HPDE6-E6E7 (cell line): ENCODE measurements at regions not wholly inside any gene's neighbourhood (a gene's known extent, or its start where the extent isn't known, plus 50 kb on each side); places are given as distances from the start of the nearest gene placed in this dataset.

Source experiments
- DNase-seq: peaks from one replicate; pipeline ENCODE4 v3.0.0; 2011; ENCODE audit warnings: missing footprints; ENCODE audit errors: extremely low spot score

DNA sequence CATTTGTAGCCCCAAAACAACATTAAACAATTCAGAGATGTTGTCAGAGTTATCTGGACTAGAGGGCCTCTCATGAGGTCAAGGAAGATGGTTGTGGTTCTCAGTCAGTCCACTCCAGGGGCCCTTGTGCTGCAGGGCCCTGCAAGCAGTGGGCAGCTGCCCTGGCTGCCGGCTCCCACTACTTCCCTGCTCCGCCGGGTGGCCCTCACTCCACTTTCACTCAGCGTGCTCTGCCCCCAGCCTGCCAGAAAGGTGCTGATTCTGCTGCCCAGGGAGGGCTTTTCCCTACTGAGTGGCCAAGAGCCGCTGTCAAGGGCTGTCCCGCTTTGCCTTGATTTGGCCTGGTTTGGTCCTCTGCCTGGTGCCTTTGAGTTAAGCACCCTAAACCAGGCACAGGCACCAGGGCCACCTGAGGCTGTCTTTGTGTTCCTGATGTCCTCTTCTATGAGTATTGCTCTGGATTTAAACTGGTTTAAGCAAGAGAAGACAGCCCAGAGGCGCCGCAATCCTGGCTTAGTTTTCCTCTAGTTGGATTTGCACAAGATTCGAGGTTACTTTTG, 117.2 kb downstream of the GADD45G start:
- DNase-seq: no peak

DNA sequence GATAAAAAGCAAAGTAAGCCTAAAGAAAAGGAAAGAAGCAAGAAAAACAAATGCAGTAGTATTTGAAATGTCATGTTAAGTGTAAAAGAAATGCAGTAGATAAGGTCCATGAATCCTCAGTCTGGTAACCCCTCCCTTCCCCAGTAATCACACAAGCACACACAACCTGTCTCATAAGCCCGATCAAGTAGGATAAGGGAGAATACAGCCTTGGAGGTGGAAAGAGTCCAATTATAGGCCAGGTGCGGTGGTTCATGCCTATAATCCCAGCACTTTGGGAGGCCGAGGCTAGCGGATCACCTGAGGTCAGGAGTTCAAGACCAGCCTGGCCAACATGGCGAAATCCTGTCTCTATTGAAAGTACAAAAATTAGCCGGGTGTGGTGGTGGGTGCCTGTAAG, 117.9 kb downstream of the GADD45G start:
- no peak for DNase-seq

DNA sequence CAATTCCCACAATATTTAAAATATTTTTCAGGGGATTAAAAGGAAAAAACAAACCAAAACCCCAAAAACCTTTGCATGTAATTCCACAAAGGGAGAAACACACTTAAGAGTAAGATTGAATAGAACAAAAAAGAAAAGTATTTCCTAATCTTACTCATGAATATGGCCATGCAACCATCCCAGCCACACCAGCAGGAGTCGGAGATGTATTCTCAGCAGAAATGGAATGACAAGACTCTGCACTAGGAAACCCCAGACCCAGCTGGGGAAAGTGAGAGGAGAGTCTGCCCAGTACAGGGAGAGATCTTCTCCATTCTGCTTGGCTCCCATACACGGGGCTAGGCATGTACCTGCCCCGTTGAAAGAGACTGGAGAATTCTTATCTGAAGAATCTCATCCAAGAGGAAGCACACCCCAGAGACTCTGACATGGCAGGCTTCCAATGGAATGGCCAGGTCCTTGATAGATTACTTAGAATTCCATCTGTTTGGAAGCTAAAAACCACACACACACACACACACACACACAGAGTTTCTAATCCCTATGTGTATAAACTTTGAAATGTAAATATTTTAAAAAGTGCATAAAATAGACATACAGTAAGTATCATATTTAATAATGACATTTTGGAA, 118.8 kb downstream of the GADD45G start:
- DNase-seq: no peak

DNA sequence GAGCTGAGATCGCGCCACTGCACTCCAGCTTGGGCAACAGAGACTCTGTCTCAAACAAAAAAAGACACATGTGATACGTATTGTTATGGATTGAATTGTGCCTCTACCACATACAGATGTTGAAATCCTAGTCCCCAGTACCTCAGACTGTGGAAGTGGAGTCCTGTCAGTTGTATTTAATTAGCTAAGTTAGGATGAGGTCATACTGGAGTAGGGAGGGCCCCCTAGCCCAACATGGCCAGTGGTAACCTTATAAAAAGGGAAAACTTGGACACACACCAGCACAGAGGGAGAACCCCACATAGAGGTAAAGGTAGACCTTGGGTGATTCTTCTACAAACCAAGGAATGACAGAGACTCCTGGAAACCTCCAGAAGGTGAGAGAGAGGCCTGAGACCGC, 119.8 kb downstream of the GADD45G start:
- no peak for DNase-seq

DNA sequence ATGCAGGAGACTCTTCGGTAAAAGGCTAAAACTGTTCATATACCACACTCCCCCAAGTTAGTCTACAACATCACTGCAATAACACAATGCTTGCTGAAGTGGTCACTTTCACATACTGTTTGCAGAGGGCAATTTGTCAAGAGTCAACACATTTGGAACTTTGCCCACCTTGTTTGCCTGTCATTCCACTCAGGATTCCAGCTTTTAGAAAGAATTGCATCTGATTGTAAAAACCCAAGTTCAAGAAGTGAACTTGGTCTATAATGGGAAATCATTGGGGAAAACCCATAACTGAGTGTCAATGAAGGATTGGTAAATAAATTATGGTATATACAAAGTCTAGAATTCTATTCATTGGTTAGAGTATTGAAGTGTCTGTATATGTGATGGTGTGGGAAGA, 120.5 kb downstream of the GADD45G start:
- no peak for DNase-seq

DNA sequence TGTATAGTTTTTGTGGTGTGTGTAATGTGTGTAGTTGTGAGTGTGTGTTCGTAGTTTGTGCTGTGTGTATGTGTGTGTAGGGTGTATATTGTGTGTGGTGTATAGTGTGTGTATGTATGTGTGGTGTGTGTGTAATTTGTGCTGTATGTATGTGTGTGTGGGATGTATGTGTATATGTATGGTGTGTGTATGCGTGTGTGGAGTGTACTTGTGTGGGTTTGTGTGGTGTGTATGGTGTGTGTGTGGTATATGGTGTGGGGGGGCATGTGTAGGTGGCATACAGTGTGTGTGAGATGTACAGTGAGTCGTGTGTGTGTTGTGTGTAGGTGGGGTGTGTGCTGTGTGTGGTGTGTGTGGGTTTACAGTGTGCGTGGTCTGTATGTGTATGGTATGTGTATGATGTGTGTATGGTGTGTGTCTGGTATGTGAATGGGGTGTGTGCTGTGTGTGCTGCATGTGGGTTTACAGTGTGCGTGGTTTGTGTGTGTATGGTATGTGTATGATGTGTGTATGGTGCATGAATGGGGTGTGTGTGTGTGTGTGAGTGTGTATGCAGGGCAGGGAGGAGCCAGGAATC, 125.2 kb downstream of the GADD45G start:
- DNase-seq: no peak

DNA sequence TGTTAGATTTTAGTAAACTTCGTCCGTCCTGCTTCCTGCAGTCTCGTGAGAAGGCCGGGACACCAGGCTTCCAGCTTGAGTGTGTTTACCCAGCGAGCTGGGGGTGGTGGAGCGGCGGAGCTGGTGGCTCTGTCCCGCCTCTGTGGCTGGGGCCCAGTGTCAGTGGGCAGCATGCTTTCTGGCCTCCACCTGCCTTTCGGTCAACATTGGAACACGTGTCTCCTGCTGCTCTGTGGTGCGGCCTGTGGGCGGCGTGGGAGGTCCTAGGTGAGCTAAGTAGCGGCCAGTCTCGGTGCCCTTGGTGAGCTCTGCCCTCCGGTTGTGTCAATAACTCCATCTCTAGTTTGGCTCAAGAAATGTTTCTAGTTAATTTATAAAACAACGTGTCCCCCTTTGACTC, 125.9 kb downstream of the GADD45G start:
- DNase-seq: no peak

DNA sequence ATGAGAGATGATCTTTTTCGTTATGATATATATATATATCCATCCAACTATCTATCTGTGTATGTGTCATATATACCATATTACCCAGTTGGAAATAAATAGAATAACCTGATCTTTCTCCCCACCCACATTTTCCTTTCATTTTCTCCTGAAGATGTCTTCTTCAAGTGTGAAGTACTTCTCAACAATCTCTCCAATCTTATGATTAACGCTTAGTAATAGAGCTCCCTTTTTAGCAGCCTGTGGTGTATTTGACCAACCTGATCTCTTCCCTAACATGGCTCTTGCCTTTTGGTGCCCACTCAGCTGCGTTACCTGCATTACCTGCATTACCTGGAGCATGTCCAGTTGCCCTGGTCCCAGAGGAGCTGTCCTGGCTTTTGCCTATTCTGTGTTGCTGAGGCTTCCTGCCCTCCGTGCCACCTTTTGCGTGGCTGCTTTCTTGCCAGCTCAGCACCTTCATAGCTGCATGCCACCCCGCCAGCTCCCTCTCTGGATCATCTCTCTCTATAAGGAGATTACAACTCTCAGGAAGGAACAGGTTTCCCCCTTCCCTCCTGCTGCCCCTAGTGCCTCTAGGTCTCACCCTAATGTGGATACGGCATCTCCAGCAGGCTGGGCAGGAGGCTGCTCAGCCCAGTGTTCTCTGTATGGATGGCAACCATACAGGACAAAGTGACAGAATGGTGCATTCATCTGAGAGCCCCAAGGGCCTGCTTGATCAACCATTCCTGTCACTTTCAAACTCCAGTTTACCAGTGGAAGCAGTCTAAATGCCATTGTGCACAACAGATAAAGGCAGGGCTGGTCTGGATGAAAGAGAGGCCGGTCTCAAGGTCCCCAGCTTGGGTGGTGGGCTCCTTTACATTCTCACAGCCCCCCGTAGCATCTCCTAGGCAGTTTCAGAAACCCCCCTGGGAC, 126.7 kb downstream of the GADD45G start:
- DNase-seq: no peak

DNA sequence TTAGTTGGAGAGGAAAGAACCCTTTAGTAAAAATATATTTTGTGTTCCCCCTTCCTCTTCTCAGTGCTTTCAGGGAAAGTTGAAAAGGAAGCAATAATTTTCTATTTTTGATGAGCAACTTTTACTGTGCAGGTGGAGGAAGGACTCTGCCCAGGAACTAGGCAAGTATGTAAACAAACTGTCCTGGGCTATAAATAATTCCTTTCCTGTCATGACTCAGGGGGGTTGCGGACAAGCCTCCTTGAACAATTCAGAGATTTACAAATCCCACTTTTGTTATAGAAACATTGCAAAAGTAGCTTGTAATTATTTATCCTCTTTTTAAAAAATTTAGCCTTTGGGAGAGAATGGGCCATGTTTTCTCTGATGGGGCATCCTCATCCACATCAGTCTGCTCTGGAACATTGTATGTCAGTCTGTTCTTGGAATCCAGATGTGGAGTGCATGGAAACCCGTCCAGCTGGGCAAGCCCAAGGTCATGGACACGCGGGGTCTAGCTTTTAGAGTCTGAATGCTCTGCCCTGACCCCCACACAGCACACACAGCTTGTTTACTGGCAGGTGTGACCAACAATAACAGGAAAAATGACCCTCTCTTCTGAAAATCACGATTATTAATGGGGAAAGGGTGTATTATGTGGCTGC, 127.6 kb downstream of the GADD45G start:
- no peak for DNase-seq

DNA sequence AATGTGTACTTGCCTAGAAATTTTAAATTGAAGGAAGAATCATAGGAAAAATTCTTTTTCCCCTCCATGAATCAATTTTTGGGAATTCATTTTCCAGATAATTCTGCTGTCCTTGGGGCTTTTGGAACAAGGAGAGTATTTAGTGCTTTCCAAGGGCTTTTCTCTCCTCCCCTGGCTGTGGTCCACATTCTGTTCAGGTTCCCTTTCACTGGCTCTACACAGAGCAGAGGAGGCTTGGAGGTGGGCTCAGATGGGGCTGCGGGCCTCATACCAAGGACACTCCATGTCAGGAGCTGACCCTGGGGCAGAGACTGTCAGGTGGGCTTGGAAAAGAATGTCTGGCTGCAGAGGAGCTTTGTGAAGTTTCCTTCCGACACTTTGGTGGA, 128.1 kb downstream of the GADD45G start:
- DNase-seq: no peak

DNA sequence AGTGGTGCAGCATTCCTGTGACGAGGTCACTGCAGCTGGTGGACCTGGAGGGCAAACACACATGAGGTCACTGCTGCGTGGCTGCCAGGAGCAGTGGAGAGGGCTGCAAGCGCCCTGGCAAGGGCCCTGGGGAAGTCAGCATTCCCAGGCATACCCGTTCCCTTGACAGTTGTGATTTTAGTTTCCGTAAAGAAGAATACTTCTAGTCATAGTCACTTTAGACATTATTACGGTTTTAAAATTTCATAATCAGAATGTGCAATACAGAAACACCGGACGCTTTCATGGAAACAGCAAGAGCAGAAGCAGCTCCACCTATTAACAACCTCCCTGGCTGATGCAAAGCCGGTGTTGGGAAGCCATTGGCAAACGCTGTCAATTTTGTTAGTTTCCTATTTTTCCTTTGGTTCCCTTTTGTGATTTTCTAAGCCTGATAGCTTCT, 129.8 kb downstream of the GADD45G start:
- no peak for DNase-seq

DNA sequence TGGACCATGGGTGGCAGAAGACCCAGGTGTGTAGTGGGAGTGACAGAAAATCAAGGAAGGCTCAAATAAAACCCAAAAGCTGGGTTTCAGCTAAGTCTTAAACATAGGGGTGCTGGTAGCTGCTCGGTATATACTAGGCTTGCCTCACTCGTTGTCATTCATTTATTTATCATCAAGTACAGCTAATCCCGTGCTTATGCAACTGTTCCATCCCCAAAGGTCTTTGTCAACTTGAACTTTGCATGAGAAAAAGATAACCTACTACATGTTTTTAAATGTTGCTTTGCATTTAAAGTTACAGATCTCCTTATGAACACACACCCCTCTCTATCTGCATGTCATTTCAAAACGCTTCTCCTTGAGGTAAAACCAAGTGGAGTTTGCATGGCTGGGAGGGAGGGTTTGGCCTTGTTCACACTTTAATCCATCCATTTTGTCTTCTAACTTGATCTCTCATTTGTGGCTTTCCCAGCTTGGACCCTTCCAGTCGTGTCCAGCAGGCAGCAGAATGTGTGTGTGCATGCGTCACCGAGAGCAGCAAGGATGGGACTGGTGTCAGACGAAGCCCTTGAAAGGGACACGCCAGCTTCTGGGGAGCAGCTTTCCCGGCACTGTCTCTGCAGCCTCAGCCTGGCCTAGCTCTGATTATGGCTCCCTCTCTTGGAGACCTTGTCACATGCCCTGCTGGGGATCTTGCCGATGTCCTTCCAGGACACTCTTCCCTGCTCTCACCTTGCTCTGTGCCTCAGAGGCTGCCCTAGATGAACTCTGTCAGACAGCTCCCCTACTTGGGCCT, 133.5 kb downstream of the GADD45G start:
- no peak for DNase-seq

DNA sequence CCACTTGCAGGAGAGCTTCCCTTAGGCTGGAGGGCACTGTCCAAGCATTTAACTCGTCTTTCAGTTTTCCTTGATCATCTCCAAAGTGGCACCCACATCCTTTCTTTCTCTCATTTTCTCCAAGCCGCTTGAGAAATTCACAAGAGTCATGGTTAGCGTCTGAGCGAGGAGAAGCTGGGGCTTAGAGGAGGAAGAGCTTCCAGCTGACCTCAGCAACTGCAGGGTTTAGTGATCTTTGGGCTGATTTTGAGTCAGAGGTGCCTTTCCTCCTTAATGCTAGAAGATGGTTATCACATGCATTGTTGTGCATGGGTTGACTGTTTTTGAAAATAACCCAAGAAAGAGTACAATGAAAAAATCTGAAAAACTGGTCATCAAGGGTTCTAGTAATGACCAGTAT, 134.7 kb downstream of the GADD45G start:
- DNase-seq: no peak

DNA sequence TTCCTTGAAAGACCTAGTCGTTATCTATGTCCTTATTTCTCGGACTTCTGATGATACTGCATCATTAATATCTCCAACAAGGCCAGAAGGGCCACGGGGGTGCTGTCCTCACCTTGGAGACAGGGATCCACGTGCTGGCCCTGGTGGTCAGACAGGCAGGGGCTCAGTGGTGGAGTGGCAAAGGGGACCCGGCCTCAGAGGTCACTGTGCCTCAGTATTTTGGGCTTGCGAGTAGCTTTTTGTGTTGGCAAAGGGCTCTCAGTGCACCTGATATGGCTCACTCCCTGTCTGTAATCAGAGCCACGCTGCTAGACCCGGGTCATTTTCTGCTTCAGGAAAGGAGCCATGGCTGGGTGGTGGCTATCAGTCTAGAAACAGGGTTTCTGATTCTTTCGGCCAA, 135.1 kb downstream of the GADD45G start:
- DNase-seq: no peak

DNA sequence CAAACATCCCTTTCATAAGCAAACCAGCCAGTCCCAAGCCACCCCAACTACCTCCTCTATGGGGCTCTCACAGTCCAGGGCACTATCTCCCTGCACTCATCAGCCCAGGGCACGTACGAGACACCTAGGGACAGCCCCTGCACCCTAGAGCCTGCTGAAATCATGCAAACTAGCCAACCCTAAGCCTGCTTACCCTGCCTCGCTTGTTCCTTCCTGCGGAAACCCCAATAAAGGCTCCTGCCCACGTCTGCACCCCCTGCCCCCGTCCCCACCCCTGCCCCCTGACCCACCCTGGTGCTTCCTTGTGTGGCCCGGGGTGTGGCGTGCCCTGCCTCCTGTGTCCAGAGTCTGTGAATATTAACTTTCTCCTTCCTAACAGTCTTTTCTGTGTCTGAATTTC, 135.9 kb downstream of the GADD45G start:
- no peak for DNase-seq

DNA sequence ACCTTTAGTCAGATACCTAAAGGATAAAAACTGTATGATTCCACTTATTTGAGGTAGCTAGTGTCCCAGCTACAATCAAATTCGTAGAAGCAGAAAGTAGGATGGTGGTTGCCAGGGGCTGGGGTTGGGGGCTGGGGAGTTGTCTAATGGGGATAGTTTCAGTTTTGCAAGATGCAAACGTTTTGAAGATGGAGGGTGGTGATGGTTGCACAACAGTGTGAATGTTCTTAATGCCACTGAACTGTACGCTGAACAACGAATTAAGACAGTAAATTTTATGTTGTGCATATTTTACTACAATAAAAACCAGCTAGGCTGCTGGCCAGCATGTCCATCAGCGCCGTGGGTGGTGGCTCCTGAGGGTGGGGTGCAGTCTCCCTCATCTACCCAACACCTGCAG, 137.8 kb downstream of the GADD45G start:
- DNase-seq: no peak

DNA sequence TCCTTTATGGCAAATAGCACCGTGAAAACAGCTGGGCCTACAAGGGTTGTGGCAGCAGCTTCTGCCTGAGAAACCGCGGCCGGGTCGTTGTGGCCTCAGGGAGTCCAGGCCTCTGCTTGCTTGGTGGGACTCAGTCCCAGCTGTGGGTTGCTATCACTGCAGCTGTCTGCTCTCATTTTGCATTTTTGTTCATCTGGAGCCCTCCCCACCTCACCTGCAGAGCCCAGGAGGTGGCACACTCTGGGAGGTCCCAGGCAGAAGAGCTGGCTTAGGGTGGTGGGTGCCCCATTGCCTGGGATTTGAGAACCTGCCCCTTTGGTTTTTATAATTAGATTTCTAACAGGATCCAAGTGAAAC, 138.4 kb downstream of the GADD45G start:
- no peak for DNase-seq

DNA sequence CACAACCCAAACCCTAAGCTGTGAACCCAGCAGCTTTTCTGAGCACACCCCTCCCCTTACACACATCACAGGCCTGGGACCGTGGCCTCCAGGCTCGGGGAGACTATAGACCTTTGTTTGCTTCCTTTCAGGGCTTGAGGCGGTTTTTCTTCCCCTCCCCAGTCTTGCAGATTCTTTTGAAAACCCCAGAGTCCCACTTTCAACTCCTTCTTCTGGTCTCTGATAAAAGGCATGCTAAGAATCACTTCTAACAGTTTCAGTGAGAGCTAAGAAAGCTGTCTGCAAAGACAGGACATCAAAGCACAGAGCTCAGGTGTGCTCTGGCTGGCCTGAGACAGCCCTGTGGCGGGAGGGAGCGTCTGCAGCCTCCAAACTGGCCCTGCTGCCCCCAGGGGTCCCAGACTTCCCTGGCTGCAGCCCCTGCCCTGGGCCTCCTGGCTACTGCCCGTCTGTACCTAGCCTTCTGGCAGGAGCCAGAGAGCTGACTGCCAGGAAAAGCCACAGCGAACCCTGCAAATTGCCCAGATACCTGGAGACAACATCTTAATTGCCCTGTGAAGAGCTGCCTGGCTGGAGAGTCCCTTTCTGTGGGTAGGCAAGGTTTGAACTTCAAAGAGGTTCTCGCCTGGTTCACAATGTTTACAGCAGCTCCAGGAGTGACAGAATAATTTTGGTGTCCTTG, 138.9 kb downstream of the GADD45G start:
- DNase-seq: no peak

DNA sequence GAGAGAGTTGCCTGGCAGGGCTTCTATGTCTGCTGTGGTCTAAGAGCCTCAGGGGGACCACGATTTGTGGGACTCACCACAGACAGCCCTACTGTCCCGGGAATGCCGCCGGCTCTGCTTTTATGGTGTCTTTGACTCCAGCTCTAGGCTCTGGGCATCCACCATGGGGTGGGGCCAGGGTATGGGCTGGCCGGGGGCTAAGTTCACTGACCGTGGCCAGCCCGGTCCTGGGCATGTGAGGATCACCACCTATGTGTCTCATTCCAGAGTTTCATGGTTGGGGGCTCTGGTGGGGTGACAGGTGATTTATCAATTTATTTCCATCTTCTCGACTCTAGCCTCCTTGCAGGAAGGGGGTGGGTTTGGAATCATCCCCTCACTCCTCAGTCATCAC, 139.4 kb downstream of the GADD45G start:
- DNase-seq: no peak

DNA sequence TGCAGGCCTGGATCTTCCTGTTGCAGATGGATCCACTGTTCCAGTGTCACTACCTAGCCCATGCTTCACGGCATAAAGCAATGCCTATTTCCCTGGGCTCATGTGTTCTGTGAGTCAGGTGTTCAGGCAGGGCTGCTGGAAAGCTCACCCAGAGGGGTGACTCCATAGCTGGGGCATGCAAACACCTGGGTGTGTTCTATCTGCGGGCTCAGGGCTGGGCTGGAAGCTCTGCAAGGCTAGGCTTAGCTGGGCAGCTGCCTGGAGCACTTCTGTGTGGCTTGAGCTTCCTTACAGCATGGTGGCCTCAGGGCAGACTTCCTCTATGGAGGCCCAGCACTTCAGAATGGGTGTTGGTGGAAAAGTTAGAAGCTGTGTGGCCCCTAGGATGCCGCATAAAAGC, 139.9 kb downstream of the GADD45G start:
- DNase-seq: no peak
